MV-4-11 (cell line): ENCODE measurements at regions not wholly inside any gene's neighbourhood (a gene's known extent, or its start where the extent isn't known, plus 50 kb on each side); places are given as distances from the start of the nearest gene placed in this dataset.

Source experiments
- DNase-seq: peaks from one replicate; lab custom pipeline; 2025; lab: John Stamatoyannopoulos, UW

GRCh38 chr2:64317707-64318475, 136.1 kb upstream of the LGALSL start:
- no peak for DNase-seq

- no peak for DNase-seq
These were observed 135.6 kb upstream of the LGALSL start for GRCh38 chr2:64318476-64318748.

GRCh38 chr2:64319896-64320295, 134.1 kb upstream of the LGALSL start:
- no peak for DNase-seq

- DNase-seq = no peak
These were observed 131.5 kb upstream of the LGALSL start for GRCh38 chr2:64322433-64322832.

- no peak for DNase-seq
These were observed 130.8 kb upstream of the LGALSL start for GRCh38 chr2:64323197-64323596.

- no peak for DNase-seq
These were observed 129.1 kb upstream of the LGALSL start for GRCh38 chr2:64324746-64325410.

- no peak for DNase-seq
These were observed 128.5 kb upstream of the LGALSL start for GRCh38 chr2:64325477-64325851.

- DNase-seq = no peak
These were observed 127.9 kb upstream of the LGALSL start for GRCh38 chr2:64325852-64326577.

GRCh38 chr2:64326578-64327050, 127.3 kb upstream of the LGALSL start:
- no peak for DNase-seq

GRCh38 chr2:64327129-64327509, 126.8 kb upstream of the LGALSL start:
- DNase-seq = no peak

- DNase-seq = no peak
These were observed 126.2 kb upstream of the LGALSL start for GRCh38 chr2:64327510-64328414.

- DNase-seq = no peak
These were observed 125.6 kb upstream of the LGALSL start for GRCh38 chr2:64328415-64328722.

- DNase-seq = no peak
These were observed 125.2 kb upstream of the LGALSL start for GRCh38 chr2:64328756-64329155.

GRCh38 chr2:64329848-64330247, 124.1 kb upstream of the LGALSL start:
- no peak for DNase-seq

- peak; percentile 62 for DNase-seq
These were observed 123.5 kb upstream of the LGALSL start for GRCh38 chr2:64330281-64331113.

- DNase-seq = no peak
These were observed 122.8 kb upstream of the LGALSL start for GRCh38 chr2:64331114-64331645.

GRCh38 chr2:64331849-64332699, 121.9 kb upstream of the LGALSL start:
- no peak for DNase-seq

GRCh38 chr2:64336171-64336570, 117.8 kb upstream of the LGALSL start:
- no peak for DNase-seq

- DNase-seq = no peak
These were observed 116.6 kb upstream of the LGALSL start for GRCh38 chr2:64337314-64337713.

- DNase-seq = no peak
These were observed 115.9 kb upstream of the LGALSL start for GRCh38 chr2:64338108-64338507.
